ENCODE measurements at regions not wholly inside any gene's neighbourhood (a gene's known extent, or its start where the extent isn't known, plus 50 kb on each side); places are given as distances from the start of the nearest gene placed in this dataset.

GRCh38 chr5:42309865-42310264, 113.4 kb upstream of the GHR start:
- TF ChIP-seq POLR2A (IDR thresholded peaks at IDR 0.05; ENCODE audit: low read length) (no peak), GATA1 (IDR thresholded peaks at IDR 0.05; ENCODE audit: low read depth, low read length) (no peak)
